Medulla oblongata (tissue), 1 donor: ENCODE measurements at regions not wholly inside any gene's neighbourhood (a gene's known extent, or its start where the extent isn't known, plus 50 kb on each side); places are given as distances from the start of the nearest gene placed in this dataset.

Source experiments
- DNase-seq: peaks from one replicate; pipeline ENCODE4 v3.0.0-alpha.2; 2015; ENCODE audit errors: extremely low spot score

GRCh38 chr10:91576096-91576545 is 56.8 kb downstream of the PPP1R3C start:
- DNase-seq = no peak

- DNase-seq = peak; percentile 72
Observed at GRCh38 chr10:91575044-91575610, 57.7 kb downstream of the PPP1R3C start.

- no peak for DNase-seq
Observed at GRCh38 chr10:91574236-91574635, 58.6 kb downstream of the PPP1R3C start.

GRCh38 chr10:91573320-91573719 is 59.6 kb downstream of the PPP1R3C start:
- DNase-seq = no peak

- no peak for DNase-seq
Observed at GRCh38 chr10:91571671-91572070, 61.2 kb downstream of the PPP1R3C start.

GRCh38 chr10:91570220-91570619 is 62.7 kb downstream of the PPP1R3C start:
- no peak for DNase-seq

GRCh38 chr10:91569522-91569921 is 63.3 kb downstream of the PPP1R3C start:
- DNase-seq = no peak

GRCh38 chr10:91567815-91568214 is 65.1 kb downstream of the PPP1R3C start:
- DNase-seq = no peak

- DNase-seq = no peak
Observed at GRCh38 chr10:91566115-91566514, 66.8 kb downstream of the PPP1R3C start.

GRCh38 chr10:91565226-91565625 is 67.6 kb downstream of the PPP1R3C start:
- no peak for DNase-seq

- DNase-seq = no peak
Observed at GRCh38 chr10:91564508-91564907, 68.4 kb downstream of the PPP1R3C start.
